IPS-15b (cell line): ENCODE measurements at regions not wholly inside any gene's neighbourhood (a gene's known extent, or its start where the extent isn't known, plus 50 kb on each side); places are given as distances from the start of the nearest gene placed in this dataset.

ENCODE experiments used
- H3K27me3 ChIP-seq: one replicate; pipeline ENCODE4 v1.6.1; 2013; ENCODE audit warnings: low read length; ENCODE audit not compliant: control insufficient read depth, insufficient read depth
- H3K36me3 ChIP-seq: one replicate; pipeline ENCODE4 v1.6.1; 2013; ENCODE audit warnings: low read length; ENCODE audit not compliant: control insufficient read depth, insufficient read depth
- H3K4me1 ChIP-seq: one replicate; pipeline ENCODE4 v1.6.1; 2013; ENCODE audit warnings: mild to moderate bottlenecking, low read length; ENCODE audit not compliant: control insufficient read depth, insufficient read depth
- H3K4me3 ChIP-seq: one replicate; pipeline ENCODE4 v1.5.1; 2013; ENCODE audit warnings: low read depth, low read length
- H3K9ac ChIP-seq: one replicate; pipeline ENCODE4 v1.6.1; 2013; ENCODE audit warnings: low read depth, mild to moderate bottlenecking, low read length
- H3K9me3 ChIP-seq: one replicate; pipeline ENCODE4 v1.6.1; 2013; ENCODE audit warnings: mild to moderate bottlenecking, low read length; ENCODE audit not compliant: control insufficient read depth, insufficient read depth

- H3K9ac ChIP-seq: no peak overlapping the region
- no peaks in the 10 kb centered on the region for H3K4me1 ChIP-seq
- H3K27me3 ChIP-seq: no peaks in the 10 kb centered on the region
- H3K36me3 ChIP-seq: no peaks in the 10 kb centered on the region
- no peak overlapping the region for H3K4me3 ChIP-seq
- H3K9me3 ChIP-seq: no peaks in the 10 kb centered on the region
Measured at GRCh38 chr18:37922162-37922561, 356.6 kb upstream of the CELF4 start.

- no peaks in the 10 kb centered on the region for H3K4me1 ChIP-seq
- H3K4me3 ChIP-seq: no peak overlapping the region
- no peaks in the 10 kb centered on the region for H3K27me3 ChIP-seq
- H3K9ac ChIP-seq: no peak overlapping the region
- H3K9me3 ChIP-seq: no peaks in the 10 kb centered on the region
- no peaks in the 10 kb centered on the region for H3K36me3 ChIP-seq
Measured at GRCh38 chr18:37920865-37921264, 355.3 kb upstream of the CELF4 start.

GRCh38 chr18:37913051-37913450, 347.5 kb upstream of the CELF4 start:
- Histone ChIP-seq H3K9ac (no peak overlapping the region), H3K4me1 (no peaks in the 10 kb centered on the region), H3K9me3 (no peaks in the 10 kb centered on the region), H3K27me3 (no peaks in the 10 kb centered on the region), H3K4me3 (no peak overlapping the region), H3K36me3 (no peaks in the 10 kb centered on the region)

DNA sequence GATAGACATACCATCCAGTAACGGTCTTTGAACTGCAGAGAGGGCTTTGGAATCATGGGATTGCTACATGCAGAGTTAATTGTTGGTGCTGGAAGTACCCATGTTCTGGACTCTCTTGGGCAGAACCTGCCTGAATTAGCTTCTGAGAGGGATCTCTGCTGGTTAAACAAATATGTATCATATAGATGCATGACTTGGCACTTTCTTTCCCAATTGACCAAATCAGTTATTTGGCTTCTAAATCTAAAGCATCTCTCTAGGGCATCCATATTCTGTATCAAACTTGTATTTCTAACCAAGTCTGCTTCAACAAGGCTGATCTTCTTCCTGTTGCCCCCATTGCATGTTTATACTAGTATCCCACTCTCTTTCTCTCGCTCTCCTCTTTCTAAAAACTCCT, 336.7 kb upstream of the CELF4 start:
- no peaks in the 10 kb centered on the region for H3K27me3 ChIP-seq

GRCh38 chr18:37900326-37900725, 334.7 kb upstream of the CELF4 start:
- Histone ChIP-seq H3K4me3 (no peak overlapping the region), H3K4me1 (no peaks in the 10 kb centered on the region), H3K27me3 (no peaks in the 10 kb centered on the region), H3K36me3 (no peaks in the 10 kb centered on the region), H3K9me3 (no peaks in the 10 kb centered on the region), H3K9ac (no peak overlapping the region)

More for the DNA sequence above, 336.7 kb upstream of the CELF4 start:
- Histone ChIP-seq H3K9me3 (no peaks in the 10 kb centered on the region), H3K4me1 (no peaks in the 10 kb centered on the region), H3K4me3 (no peak overlapping the region), H3K9ac (no peak overlapping the region), H3K36me3 (no peaks in the 10 kb centered on the region)

DNA sequence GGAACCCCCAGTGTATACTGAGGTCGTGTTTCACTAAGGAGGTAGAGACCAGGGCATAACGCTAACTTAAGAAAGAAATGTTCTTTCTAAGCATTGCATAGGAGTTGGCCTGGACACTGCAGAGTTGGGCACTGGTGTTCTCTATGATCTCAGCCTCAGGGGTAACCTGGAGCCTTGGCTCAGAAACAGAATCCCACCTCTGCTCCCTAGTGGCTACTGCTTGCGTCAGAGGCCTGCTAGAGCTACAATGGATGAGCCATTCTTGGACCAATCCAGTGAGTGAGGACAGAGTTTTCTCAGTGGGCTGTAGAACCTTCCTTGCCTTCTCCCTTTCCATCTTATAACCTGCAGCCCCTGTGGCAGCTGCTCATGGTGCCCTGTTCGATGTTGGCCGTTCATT, 324.4 kb upstream of the CELF4 start:
- no peaks in the 10 kb centered on the region for H3K4me1 ChIP-seq
- no peaks in the 10 kb centered on the region for H3K9me3 ChIP-seq
- no peaks in the 10 kb centered on the region for H3K27me3 ChIP-seq
- no peak overlapping the region for H3K9ac ChIP-seq
- H3K36me3 ChIP-seq: no peaks in the 10 kb centered on the region
- no peak overlapping the region for H3K4me3 ChIP-seq

DNA sequence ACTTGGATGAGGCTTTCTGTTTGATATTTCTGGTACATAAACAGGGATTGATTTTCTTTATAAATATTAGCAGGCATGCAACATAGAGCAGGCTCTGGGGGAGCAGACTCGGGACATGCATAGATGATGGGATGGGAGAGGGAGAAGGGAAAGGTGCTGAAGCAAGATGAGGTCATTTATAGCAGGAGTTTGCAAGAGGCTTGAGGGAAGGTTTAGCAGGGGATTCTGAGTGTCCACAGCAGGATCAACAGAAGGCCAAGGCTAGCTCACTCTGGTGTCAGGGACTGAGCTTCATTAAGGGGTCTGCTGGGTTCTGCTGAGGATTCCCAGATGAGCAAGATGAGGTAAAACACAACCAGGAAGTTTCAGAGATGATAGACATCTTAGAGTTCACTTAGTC, 309.1 kb upstream of the CELF4 start:
- Histone ChIP-seq H3K4me3 (no peak overlapping the region), H3K36me3 (no peaks in the 10 kb centered on the region), H3K27me3 (no peaks in the 10 kb centered on the region), H3K9ac (no peak overlapping the region), H3K4me1 (no peaks in the 10 kb centered on the region), H3K9me3 (no peaks in the 10 kb centered on the region)

- no peak overlapping the region for H3K9ac ChIP-seq
- no peaks in the 10 kb centered on the region for H3K4me1 ChIP-seq
- H3K36me3 ChIP-seq: no peaks in the 10 kb centered on the region
- no peak overlapping the region for H3K4me3 ChIP-seq
- no peaks in the 10 kb centered on the region for H3K27me3 ChIP-seq
- no peaks in the 10 kb centered on the region for H3K9me3 ChIP-seq
Measured at GRCh38 chr18:37873416-37873815, 307.8 kb upstream of the CELF4 start.

DNA sequence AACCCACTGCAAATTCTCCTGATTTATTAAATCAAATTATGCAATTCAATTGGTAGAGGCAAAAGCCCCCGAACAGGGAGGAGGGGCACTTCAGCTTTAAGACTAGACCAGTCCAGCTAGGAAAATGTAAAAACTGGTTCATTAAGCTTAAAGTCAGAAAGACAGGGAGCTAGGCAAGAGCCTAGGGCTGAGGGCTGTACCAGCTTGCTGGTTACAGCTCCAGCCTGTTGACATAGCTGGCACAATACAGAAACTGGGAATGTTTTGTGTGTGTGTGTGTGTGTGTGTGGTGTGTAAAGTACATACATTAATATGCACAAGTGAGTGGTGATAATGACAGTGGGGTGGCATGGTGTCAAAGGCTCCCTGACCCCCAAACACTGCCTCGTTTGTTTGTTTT, 307.0 kb upstream of the CELF4 start:
- no peaks in the 10 kb centered on the region for H3K36me3 ChIP-seq
- no peaks in the 10 kb centered on the region for H3K9me3 ChIP-seq
- no peak overlapping the region for H3K4me3 ChIP-seq
- no peaks in the 10 kb centered on the region for H3K4me1 ChIP-seq
- H3K9ac ChIP-seq: no peak overlapping the region
- H3K27me3 ChIP-seq: no peaks in the 10 kb centered on the region

DNA sequence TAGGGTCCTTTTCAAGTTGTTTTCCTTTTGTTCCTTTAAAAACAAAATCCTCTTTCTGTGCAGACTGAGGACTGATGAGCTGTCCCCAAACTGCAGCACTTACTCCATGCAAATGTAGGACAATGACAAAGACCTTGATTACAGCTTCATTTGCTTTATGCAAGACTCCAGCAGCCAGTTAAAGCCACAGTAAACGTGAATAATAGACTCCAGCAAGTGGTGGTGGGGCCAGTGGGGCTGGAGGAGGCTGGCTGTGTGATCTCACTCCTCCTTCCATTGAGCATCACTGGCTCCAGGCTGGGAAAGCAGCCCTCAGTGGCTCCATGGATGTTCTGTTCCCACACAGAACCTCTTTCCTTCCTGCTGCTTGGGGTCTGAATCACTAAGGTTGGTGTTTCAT, 306.0 kb upstream of the CELF4 start:
- no peak overlapping the region for H3K9ac ChIP-seq
- H3K27me3 ChIP-seq: no peaks in the 10 kb centered on the region
- no peaks in the 10 kb centered on the region for H3K36me3 ChIP-seq
- H3K4me1 ChIP-seq: no peaks in the 10 kb centered on the region
- H3K4me3 ChIP-seq: no peak overlapping the region
- H3K9me3 ChIP-seq: no peaks in the 10 kb centered on the region

DNA sequence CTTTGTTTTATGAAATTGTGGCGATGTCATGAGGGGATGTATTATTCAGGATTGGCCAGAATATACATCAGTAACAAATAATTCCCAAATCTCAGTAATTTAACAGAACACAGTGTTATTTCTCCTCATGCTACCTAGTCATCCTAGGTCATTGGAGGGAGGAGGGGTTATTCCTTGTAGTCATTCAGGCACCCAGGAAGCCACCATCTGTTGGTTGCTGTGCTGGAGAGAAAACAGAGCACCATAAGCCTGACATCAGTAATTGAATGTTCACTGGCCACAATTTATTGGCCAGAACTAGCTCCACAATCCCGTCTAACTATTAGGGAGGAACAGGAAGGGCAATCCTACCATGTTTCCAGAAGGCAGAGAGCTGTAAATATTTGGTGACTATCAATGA, 303.5 kb upstream of the CELF4 start:
- no peak overlapping the region for H3K4me3 ChIP-seq
- H3K27me3 ChIP-seq: no peaks in the 10 kb centered on the region
- no peaks in the 10 kb centered on the region for H3K36me3 ChIP-seq
- H3K4me1 ChIP-seq: no peaks in the 10 kb centered on the region
- no peak overlapping the region for H3K9ac ChIP-seq
- H3K9me3 ChIP-seq: no peaks in the 10 kb centered on the region

DNA sequence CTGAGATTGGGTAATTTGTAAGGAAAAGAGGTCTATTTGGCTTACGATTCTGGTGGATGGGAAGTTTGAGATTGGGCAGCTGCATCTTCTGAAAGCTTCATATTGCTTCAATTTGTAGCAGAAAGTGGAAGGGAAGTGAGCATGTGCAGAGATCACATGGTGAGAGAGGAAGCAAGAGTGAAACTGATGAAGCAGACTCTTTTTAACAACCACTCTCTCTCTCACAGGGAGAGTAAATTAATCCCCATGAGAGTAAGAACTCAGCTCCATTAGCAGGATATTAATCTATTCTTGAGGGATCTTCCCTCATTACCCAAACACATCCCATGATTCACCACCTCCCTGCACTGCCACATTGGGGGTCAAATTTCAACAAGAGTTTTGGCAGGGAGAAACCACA, 298.5 kb upstream of the CELF4 start:
- H3K9me3 ChIP-seq: no peaks in the 10 kb centered on the region
- no peaks in the 10 kb centered on the region for H3K4me1 ChIP-seq
- H3K36me3 ChIP-seq: no peaks in the 10 kb centered on the region

DNA sequence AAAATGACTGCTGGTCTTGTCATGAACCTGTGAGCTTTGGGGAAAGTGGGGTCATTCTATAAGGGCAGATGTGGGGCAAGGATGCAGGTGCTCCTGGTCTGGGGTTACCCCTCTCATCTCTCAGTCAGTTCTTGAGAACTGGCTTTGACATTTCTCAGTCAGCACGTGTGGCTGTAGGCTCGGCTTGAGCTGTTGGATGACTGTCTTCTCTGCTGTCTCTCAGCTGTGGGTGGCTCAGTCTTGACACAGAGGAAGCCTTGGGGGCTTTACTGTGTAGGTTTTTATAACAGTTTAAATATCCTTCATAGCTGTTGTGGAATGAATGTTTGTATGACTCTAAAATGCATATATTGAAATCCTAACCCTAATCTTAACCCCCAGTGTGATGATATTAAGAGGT, 296.4 kb upstream of the CELF4 start:
- Histone ChIP-seq H3K27me3 (no peaks in the 10 kb centered on the region), H3K36me3 (no peaks in the 10 kb centered on the region), H3K4me3 (no peak overlapping the region), H3K4me1 (no peaks in the 10 kb centered on the region), H3K9ac (no peak overlapping the region), H3K9me3 (no peaks in the 10 kb centered on the region)

More for the DNA sequence above, 298.5 kb upstream of the CELF4 start:
- H3K9ac ChIP-seq: no peak overlapping the region
- H3K4me3 ChIP-seq: no peak overlapping the region
- no peaks in the 10 kb centered on the region for H3K27me3 ChIP-seq
